ENCODE measurements at regions not wholly inside any gene's neighbourhood (a gene's known extent, or its start where the extent isn't known, plus 50 kb on each side); places are given as distances from the start of the nearest gene placed in this dataset.

DNA sequence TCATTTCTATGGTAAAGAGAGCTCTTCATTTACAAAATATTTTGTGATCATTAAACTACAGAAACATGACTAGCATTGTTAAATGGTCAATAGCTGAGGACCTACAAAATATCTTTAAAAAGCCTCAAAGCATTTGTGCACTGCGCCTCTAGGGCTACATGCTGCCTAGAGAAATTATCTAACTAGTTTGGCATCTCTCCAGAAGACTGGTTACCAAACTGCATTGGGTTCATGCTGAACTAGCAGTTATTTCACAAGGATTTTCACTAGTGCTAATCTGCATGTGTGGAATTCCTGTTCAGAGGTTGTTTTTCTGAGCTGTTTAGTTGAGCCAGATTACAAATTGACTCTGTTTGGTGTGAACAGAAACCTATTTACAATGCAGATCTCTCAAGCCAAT is 58.5 kb upstream of the PITX2 start:
- Histone ChIP-seq H3K4me3 (ENCODE audit: low read length) (no peak overlapping the region), H3K9ac (ENCODE audit: low read length) (no peak overlapping the region), H3K9me3 (ENCODE audit: low read length) (no peaks in the 10 kb centered on the region), H4K20me1 (ENCODE audit: insufficient read depth) (no peaks in the 10 kb centered on the region), H2AFZ (ENCODE audit: low read depth, low read length) (no peak overlapping the region), H3F3A (ENCODE audit: insufficient read depth, low read length, poor library complexity, severe bottlenecking) (no peaks in the 10 kb centered on the region), H3K9me2 (ENCODE audit: insufficient read depth, low read length) (no peaks in the 10 kb centered on the region), H3K27ac (ENCODE audit: low read length) (no peak overlapping the region), H3K27me3 (ENCODE audit: insufficient read depth, low read depth, low read length) (no peaks in the 10 kb centered on the region), H3K36me3 (ENCODE audit: insufficient read depth, low read length) (no peaks in the 10 kb centered on the region), H3K4me2 (ENCODE audit: low read length) (no peak overlapping the region), H3K79me2 (replicated peaks; ENCODE audit: insufficient read depth, low read length) (no peaks in the 10 kb centered on the region)
- TF ChIP-seq, protein P1, sequence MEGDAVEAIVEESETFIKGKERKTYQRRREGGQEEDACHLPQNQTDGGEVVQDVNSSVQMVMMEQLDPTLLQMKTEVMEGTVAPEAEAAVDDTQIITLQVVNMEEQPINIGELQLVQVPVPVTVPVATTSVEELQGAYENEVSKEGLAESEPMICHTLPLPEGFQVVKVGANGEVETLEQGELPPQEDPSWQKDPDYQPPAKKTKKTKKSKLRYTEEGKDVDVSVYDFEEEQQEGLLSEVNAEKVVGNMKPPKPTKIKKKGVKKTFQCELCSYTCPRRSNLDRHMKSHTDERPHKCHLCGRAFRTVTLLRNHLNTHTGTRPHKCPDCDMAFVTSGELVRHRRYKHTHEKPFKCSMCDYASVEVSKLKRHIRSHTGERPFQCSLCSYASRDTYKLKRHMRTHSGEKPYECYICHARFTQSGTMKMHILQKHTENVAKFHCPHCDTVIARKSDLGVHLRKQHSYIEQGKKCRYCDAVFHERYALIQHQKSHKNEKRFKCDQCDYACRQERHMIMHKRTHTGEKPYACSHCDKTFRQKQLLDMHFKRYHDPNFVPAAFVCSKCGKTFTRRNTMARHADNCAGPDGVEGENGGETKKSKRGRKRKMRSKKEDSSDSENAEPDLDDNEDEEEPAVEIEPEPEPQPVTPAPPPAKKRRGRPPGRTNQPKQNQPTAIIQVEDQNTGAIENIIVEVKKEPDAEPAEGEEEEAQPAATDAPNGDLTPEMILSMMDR (IDR thresholded peaks at IDR 0.05; ENCODE audit: poor library complexity, severe bottlenecking) = no peak
- no peak for TF ChIP-seq MXI1 (conservative IDR thresholded peaks at IDR 0.05; ENCODE audit: poor library complexity, severe bottlenecking)
- TF ChIP-seq POLR2AphosphoS5 (IDR thresholded peaks at IDR 0.05) = no peak
- TF ChIP-seq, protein P2, sequence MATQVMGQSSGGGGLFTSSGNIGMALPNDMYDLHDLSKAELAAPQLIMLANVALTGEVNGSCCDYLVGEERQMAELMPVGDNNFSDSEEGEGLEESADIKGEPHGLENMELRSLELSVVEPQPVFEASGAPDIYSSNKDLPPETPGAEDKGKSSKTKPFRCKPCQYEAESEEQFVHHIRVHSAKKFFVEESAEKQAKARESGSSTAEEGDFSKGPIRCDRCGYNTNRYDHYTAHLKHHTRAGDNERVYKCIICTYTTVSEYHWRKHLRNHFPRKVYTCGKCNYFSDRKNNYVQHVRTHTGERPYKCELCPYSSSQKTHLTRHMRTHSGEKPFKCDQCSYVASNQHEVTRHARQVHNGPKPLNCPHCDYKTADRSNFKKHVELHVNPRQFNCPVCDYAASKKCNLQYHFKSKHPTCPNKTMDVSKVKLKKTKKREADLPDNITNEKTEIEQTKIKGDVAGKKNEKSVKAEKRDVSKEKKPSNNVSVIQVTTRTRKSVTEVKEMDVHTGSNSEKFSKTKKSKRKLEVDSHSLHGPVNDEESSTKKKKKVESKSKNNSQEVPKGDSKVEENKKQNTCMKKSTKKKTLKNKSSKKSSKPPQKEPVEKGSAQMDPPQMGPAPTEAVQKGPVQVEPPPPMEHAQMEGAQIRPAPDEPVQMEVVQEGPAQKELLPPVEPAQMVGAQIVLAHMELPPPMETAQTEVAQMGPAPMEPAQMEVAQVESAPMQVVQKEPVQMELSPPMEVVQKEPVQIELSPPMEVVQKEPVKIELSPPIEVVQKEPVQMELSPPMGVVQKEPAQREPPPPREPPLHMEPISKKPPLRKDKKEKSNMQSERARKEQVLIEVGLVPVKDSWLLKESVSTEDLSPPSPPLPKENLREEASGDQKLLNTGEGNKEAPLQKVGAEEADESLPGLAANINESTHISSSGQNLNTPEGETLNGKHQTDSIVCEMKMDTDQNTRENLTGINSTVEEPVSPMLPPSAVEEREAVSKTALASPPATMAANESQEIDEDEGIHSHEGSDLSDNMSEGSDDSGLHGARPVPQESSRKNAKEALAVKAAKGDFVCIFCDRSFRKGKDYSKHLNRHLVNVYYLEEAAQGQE (IDR thresholded peaks at IDR 0.05; ENCODE audit: borderline replicate concordance) = no peak
- no peak for TF ChIP-seq EZH2 (IDR thresholded peaks at IDR 0.05; ENCODE audit: borderline replicate concordance, insufficient read depth, low read length, poor library complexity, severe bottlenecking)
- TF ChIP-seq EP300 (conservative IDR thresholded peaks at IDR 0.05; ENCODE audit: poor library complexity, severe bottlenecking) = no peak
- no peak for TF ChIP-seq RAD21 (conservative IDR thresholded peaks at IDR 0.05)
- TF ChIP-seq SMC3 (conservative IDR thresholded peaks at IDR 0.05; ENCODE audit: poor library complexity) = no peak
- no peak for TF ChIP-seq TAF1 (IDR thresholded peaks at IDR 0.05; ENCODE audit: low read depth)

DNA sequence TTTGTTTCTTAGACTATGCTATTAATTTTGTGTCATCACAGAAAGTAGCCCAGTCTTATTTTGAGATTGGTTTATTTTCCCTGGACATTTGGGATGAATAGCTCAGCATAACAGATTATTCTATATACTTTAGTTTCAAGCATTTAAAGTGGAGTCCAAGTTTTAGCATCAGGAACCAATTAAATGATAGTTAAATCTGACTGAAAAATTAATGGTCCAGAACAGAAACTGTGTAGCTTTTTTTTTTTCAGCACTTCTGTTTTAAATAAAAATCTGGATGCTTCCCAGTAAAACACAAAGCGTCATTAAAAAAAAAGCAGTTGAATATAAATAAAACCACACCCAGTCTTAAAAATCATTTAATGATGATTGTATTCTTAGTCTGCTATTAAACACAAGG is 59.4 kb upstream of the PITX2 start:
- no peak for TF ChIP-seq POLR2AphosphoS5 (IDR thresholded peaks at IDR 0.05)
- no peak for TF ChIP-seq EP300 (conservative IDR thresholded peaks at IDR 0.05; ENCODE audit: poor library complexity, severe bottlenecking)
- no peak for TF ChIP-seq RAD21 (conservative IDR thresholded peaks at IDR 0.05)
- TF ChIP-seq SMC3 (conservative IDR thresholded peaks at IDR 0.05; ENCODE audit: poor library complexity) = no peak
- TF ChIP-seq, protein P1 (IDR thresholded peaks at IDR 0.05; ENCODE audit: poor library complexity, severe bottlenecking) = no peak
- TF ChIP-seq EZH2 (IDR thresholded peaks at IDR 0.05; ENCODE audit: borderline replicate concordance, insufficient read depth, low read length, poor library complexity, severe bottlenecking) = no peak
- TF ChIP-seq, protein P2 (IDR thresholded peaks at IDR 0.05; ENCODE audit: borderline replicate concordance) = no peak
- no peak for TF ChIP-seq MXI1 (conservative IDR thresholded peaks at IDR 0.05; ENCODE audit: poor library complexity, severe bottlenecking)
- TF ChIP-seq TAF1 (IDR thresholded peaks at IDR 0.05; ENCODE audit: low read depth) = no peak
- H3K9me2 ChIP-seq (ENCODE audit: insufficient read depth, low read length) = no peaks in the 10 kb centered on the region
- H3K9ac ChIP-seq (ENCODE audit: low read length) = no peak overlapping the region
- H4K20me1 ChIP-seq (ENCODE audit: insufficient read depth) = no peaks in the 10 kb centered on the region
- H2AFZ ChIP-seq (ENCODE audit: low read depth, low read length) = no peak overlapping the region
- no peaks in the 10 kb centered on the region for H3K27me3 ChIP-seq (ENCODE audit: insufficient read depth, low read depth, low read length)
- no peaks in the 10 kb centered on the region for H3K79me2 ChIP-seq (replicated peaks; ENCODE audit: insufficient read depth, low read length)
- no peak overlapping the region for H3K4me2 ChIP-seq (ENCODE audit: low read length)
- no peaks in the 10 kb centered on the region for H3F3A ChIP-seq (ENCODE audit: insufficient read depth, low read length, poor library complexity, severe bottlenecking)
- no peaks in the 10 kb centered on the region for H3K9me3 ChIP-seq (ENCODE audit: low read length)
- H3K36me3 ChIP-seq (ENCODE audit: insufficient read depth, low read length) = no peaks in the 10 kb centered on the region
- H3K4me3 ChIP-seq (ENCODE audit: low read length) = no peak overlapping the region
- H3K27ac ChIP-seq (ENCODE audit: low read length) = no peak overlapping the region
